Sciatic nerve (tissue), 2 donors: ENCODE measurements at regions not wholly inside any gene's neighbourhood (a gene's known extent, or its start where the extent isn't known, plus 50 kb on each side); places are given as distances from the start of the nearest gene placed in this dataset.

Experiments
- ATAC-seq: fragments of 200-7000 bp; cut with Tn5 transposase; one replicate; pipeline ENCODE4 v1.9.1; 2020; ENCODE audit warnings: mild to moderate bottlenecking, moderate library complexity
- DNase-seq: peaks from one replicate; pipeline ENCODE4 v3.0.0-alpha.2; 2020; ENCODE audit warnings: low spot score
- intact Hi-C: fragments of 100-400 bp; cut with DNase I; formaldehyde crosslinking; loops from one replicate; pipeline ENCODE4 v1.14.2; 2022
- donor health status: DM: no; HTN: no; CAD: no.
- donor health status: DM: no; HTN: no; CAD: no.

DNA sequence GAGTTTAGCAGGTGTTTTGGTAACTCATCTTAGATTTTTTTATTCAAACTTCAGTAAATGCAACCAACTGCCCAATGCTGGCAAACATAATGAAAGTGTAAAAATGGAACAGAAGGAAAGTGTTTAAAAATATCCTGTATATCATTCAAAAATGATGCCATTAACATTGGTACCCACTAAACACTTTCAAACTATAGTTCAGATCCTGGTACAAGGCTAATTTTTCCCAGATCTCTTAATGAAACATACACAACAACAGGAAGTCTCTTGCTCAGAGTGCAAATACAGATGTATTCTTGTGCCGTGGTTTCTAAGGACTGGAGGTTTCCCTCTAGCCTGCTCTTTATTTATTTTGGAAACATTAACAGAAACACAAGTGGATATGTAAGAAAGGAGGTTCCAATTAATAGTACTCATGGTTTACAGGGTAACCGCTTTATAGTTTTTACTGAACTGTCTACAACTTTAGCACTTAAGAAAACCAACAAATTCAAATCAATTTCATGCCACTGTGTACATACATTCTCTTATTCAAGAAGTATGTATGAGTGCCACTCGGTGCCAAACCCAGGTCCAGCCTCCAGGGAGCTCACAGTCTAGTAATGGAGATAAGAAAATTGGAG is 176.0 kb upstream of the AKR1E2 start:
- no peak for DNase-seq
- peak; percentile 72 for ATAC-seq
- intact Hi-C loops, result no loop called here

DNA sequence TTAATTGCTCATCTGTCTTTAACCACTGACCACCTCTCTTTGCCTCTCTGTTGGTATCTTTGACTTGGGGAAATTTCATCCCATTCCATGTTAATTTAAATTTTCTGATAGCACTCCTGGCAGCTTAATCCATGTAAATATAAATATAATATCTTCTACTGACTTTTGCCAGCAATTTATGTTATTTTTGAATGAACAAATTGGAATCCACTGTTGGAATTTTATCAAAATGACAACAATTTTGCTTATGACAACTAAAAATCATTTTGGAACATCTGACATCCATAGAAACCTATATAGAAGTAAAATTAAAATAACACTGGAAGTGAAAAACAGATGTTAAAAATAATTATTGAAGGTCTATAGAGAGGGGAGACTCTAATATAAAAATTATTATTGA is 176.5 kb upstream of the AKR1E2 start:
- intact Hi-C loops, result no loop called here
- DNase-seq (no peak), ATAC-seq (no peak)

DNA sequence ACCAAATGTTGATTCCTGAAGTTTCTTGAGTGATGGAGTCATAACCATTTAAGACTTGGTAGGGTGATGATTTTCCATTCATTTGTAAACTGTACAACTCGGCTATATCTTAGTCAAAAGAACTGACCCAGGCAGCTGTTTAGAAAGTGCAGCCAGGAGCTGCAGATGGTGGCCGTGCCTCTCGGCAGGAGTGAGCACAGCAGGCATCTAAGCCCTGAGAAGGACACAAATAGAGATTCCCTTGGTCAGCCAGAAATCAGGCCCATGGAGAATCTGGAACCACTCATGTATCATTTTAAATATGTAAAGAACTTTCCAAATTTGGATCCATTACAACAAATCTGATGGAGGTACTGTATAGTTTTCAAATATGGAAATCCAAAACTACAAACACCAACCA is 177.0 kb upstream of the AKR1E2 start:
- DNase-seq, result no peak
- ATAC-seq, result no peak
- intact Hi-C loops, result no loop called here

DNA sequence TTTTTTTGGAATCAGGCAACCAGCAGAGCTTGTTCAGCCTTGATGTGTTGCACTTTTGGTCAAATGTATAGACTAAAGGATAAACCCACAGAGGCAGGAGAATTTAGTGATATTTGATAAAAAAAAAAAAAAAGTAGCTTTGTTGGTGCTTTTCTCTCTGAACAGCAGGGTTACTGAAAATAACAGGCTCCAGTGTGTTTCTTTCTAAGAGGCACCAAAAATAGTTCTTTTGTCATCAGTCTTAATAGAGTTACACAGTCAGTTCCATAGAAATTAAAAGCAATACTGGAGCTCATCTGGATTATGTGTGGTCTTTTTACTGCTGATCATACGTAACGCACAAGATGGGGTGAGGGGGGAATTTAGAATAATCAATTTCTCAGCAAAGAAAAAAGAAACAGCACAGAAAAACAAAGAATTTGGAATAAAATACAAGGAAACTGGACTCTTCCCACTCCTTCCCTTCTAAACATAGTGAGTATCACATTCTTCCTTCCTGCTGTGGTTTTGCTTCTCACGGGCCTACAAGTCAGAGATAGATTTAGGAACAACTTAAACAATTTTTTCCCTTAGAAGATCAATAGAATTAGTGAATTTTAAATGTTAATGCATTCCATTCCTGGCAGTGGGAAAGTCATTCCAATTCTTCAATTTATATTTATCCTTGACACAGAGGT is 178.8 kb upstream of the AKR1E2 start:
- DNase-seq, result no peak
- intact Hi-C loops, result no loop called here
- no peak for ATAC-seq

DNA sequence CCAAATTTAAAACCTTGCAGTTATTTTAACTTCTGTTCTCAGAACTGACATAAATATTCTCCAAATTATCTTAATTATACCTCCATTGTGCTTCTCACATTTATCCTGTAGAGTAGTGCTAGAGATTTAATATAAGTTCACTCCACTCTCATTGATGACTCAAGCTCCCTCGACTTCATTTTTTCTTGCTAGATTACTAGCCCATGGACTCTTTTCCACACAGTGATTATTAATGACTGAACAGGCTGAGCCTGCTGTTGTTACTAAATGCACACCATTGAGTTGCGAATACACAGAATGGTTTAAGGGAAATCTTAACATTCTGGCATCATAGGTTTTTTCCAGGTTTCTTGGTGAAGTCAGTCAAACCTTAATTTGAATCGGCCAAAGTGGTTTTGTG is 179.5 kb upstream of the AKR1E2 start:
- DNase-seq, result no peak
- no peak for ATAC-seq
- intact Hi-C loops, result no loop called here

DNA sequence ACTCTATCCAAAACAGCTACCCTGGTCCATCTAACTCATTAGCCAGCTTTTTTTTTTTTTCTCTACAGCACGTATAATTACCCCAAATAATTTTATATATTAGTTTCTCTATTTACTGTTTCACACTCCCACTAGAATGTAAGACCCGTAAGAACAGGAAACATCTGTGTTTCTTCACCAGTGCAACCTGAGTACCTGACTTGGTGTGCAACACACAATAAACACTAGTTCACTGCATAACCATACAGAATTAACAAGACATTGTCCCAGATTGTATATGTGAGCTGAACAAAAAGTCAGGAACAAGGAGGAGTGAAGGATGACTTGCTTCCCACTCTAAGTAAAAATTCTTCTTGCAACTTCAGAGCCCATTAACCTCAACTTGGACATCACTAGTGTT is 180.2 kb upstream of the AKR1E2 start:
- ATAC-seq (no peak), DNase-seq (no peak)
- intact Hi-C loops, result no loop called here

DNA sequence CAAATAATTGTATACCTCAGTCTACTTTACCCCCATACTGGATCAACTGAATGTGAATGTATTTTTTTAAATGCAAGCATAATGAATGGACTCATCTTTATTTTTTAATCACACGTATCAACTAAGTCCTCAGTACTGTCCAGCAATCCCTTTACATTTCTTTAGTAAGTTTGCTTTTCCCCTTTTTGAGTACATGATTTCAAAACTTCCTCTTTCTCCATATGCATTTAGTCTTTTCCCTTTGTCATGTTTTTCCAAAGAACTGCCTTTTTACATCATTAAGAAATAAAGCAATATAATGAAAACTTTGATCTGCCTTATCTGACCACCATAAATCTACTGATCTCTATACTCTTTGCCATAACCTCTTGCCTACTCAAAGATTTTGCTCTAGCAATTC is 182.5 kb upstream of the AKR1E2 start:
- no peak for ATAC-seq
- DNase-seq, result no peak
- intact Hi-C loops, result loop anchor here (5.0 kb wide), 1 partner anchor 1429 kb away; no protein-coding TSS in a partner anchor

DNA sequence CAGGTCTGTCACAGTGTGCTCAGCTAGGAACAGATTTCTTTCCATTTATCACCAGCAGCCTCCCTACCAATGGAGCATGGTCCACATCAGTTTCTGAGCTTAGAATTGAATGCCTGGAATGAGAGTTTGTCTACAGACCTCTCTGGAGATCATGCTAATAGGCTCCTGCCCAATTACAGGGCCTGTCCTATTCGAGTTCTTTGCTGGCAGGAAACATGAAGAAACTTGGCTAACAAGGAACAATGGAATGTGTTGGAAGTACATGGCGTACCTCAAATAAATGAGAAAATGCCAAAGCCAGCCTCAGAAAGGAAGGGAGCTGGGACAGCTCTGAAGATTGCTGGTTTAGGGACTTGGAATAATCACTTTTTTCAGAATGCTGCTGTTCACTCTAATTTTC is 186.0 kb upstream of the AKR1E2 start:
- intact Hi-C loops, result loop anchor here (5.0 kb wide), 1 partner anchor 1432 kb away; no protein-coding TSS in a partner anchor
- ATAC-seq (peak; percentile 96), DNase-seq (no peak)

DNA sequence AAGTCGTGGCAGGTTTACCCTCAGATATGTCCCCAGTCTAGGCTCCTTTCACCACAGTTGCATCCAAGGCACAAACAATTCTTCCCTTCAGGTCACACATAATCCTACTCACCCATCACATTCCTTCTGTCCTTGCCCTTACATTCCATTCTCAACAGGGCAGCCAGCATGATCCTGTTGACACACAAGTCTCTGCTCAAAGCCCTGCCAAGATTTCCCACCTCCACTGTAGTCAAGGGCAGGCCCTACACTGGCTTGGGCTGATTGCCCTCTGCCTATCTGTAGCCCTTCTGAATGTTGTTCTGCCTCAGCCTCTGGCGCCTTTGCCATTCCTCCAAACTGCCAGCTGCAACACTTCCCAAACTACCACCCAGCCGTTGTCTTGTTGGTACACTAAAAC is 187.9 kb upstream of the AKR1E2 start:
- intact Hi-C loops, result no loop called here
- ATAC-seq, result no peak

DNA sequence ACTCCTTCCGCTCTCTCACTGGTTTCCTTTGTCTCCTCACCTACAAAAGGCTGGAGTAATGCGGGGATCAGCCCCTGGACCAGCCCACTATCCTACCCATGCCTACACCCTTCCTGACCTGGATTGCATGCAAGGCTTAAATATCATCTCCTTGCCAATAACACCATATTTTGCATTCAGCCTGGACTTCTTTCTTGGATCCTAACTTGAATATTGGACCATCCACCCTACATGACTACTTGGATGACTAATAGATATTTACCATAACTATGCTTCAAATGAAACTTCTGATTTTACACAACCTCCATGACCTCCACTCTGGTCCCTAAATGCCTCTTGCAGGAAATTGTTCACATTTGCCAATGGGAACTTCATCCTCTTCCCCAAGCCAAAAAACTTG is 188.3 kb upstream of the AKR1E2 start:
- DNase-seq (no peak), ATAC-seq (no peak)
- intact Hi-C loops, result no loop called here

More for the DNA sequence above, 187.9 kb upstream of the AKR1E2 start:
- no peak for DNase-seq

DNA sequence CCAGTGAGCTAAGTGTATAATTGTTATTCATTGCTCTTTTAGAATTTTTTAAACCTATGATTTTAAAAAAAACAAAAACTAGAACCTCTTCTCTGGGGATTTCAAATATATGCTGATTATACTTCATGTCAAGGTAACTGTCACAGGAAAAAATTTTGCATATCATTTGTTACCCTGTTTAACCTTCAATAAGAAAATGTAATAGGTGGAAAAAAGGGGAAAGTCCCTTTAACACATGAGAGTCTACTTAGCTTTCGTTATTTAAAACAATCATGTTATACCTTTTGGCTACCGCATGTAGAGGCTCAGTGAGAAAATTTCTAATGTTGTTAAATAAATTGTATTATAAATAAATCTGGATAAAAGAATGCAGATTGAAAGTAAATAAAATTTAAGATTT is 190.1 kb upstream of the AKR1E2 start:
- DNase-seq, result no peak
- intact Hi-C loops, result no loop called here
- no peak for ATAC-seq

DNA sequence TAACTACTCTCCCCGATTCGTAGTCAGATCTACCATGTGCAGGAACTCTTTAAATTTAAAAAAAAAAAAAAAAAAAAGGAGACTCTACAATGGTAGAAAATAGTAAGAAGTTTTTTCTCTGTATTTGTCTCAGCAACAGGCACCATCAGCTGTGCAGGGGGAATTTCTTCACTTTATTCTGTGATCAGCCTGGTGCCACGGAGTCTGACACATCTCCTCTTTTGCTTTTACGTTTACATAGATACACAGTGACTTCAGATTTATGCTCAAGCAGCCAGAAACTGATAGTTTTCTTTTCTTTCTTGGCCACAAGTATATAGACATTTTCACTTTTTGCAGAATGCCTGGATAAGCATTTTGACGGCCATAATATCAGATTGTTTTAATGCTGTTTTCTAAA is 190.6 kb upstream of the AKR1E2 start:
- no peak for DNase-seq
- intact Hi-C loops, result no loop called here
- no peak for ATAC-seq

DNA sequence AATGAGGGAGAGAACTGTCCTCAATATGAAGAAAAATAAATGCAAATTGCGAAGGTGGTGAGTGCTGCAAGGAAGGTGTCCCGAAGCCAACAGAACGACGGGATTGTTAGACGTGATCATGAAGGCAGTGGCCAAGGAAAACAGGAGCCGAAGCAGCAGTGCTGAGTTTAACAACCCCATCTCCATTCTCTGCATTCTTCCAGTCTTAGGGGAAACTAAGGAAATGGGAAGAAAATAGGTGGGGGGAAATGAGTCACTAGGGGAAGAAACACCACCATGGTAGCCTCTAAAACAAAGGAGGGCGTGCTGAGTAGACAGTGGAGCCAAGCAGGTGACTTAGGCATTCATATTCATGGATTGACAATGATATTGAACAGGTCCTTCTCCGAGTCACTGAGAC is 192.2 kb upstream of the AKR1E2 start:
- ATAC-seq (no peak), DNase-seq (no peak)
- intact Hi-C loops, result no loop called here

DNA sequence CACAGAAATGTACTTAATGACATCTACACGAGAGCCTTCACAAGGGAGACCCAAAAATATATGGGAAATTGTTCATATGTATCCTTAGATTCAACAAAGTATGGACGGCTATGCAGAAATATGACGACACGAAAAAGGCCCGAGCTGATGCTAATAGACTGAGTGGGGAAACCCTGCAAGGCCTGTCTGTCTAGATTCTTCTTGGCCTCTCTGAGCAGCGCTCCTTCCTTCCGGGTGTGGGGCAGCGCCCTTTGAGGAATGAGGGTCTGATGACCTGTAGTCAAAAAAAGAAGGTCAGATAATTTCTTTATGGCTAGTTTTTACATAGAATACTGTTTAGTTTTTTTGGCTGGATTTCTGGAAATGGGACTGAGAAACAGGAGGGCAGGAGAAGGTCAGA is 192.8 kb upstream of the AKR1E2 start:
- DNase-seq (no peak), ATAC-seq (no peak)
- intact Hi-C loops, result no loop called here

DNA sequence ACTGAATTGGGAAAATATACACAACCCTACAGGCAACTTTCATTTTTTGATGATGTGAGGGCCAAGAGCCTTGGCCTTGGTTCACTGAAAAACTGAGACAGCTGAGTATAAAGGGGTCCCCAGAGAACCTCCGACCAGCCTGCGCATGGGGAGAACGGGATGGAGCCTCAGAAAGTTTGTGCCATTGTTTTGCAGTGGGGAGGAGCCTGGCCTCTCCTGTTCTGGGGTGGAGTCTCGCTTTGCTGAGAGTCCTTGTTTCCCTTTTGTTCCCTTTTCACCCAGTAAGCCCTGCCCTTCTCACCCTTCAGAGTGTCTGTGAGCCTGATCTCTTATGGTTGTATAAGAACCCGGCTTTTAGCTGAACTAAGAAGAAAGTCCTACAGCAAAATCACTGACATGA is 193.2 kb upstream of the AKR1E2 start:
- ATAC-seq (peak; percentile 26), DNase-seq (no peak)
- intact Hi-C loops, result no loop called here

DNA sequence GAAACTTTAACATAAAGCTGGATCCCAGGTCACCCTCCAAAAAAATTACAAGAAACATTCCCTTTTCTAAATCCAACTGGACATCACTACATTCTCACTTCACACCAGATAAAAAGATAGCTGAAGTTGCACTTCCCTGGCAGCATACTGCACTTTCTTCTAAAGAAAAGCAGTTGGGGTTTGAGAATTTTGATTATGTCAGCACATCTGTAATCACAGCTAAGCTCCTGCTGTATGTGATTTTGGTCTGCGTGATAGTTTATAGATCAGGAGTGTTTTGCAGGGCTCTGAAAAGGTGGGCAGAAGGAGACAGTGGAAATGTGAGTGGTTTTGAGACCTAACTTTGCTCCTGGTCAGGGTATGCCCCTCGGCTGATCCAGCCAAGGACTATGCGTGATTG is 199.1 kb upstream of the AKR1E2 start:
- no peak for DNase-seq
- intact Hi-C loops, result no loop called here
- no peak for ATAC-seq

DNA sequence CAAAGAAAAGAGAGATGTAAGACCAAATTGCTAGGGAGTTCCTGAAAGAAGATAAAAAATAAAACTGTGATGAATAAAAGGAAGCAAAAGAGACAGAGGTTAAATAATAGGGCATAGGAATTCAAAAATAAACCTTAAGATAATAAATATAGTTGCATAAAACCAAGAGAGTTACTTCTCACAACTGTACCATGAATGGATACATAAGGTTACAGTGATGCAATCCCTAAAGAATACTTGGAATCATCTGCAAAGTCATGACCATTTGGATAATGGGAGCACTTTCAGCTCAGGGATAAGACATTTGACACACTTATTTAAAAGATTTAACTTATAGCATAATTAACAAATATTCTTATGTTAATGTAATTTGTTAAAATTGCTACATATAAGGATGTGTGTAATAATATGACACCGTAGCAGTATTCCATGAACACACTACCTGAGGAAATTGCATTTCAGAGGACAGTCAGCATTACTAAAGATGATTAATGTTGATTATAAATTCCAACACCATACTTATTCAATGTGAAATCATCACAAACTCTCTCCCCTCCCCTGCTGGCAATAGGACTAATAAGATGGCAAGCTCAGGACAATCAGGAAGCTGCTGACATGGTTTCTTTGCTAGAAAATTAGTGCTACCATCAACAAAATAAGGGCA is 202.1 kb upstream of the AKR1E2 start:
- ATAC-seq (no peak), DNase-seq (no peak)
- intact Hi-C loops, result no loop called here

DNA sequence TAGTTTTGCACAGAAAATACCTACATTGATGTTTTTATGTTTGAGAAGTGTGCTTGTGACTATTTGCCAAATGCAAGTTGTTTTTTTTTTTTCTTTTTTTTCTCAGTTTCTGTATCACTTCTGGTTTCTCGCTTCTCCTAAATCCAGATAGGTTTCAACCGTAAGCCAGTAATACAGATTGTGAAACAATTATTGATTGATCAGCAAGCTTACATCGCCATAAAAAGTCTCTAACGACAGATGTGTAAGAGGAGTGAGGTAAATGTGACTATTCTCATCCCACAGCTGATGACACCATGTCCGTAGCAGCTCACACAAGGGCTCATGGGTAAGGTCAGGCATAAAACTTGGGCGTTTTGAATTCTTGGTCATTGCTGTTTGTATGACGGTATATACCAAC is 202.8 kb upstream of the AKR1E2 start:
- ATAC-seq (no peak), DNase-seq (no peak)
- intact Hi-C loops, result no loop called here

DNA sequence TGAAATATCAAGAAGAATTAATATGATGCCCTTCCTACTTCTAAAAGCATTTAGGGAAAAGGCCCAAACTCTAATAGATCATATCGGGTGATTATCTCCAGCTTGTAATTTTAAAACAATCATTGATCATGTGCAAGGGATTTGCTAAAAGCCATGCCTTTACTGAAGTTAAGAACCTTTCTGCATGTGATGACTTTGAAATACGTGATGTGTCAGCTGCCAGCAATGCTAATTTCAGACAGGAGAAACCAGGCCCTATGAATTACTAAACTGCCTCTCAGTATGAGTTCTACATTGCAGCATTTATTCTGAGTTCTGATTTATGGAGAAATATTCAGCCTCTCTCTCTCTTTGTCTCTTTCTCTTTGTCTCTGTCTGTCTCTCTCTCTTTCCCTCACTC is 203.6 kb upstream of the AKR1E2 start:
- DNase-seq, result no peak
- intact Hi-C loops, result no loop called here
- no peak for ATAC-seq

DNA sequence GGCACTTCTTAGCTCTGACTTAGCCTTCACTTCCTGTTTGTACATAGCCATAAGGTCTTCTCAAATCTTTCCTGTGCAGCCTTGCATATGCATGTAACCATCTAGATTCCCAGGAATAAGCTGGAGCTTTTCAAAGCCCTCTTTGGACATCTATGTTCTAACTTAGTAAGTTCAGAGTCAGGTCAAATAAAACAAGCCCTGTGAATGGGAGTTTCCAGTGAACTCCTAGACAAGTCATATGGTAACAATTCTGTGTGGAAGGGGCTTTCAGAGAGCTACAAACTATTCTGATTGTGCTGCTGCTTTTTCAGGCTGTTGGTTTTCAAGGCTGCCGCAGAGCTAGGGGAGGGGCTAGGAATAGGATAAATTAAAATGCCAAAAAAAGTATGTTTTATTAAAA is 208.4 kb upstream of the AKR1E2 start:
- intact Hi-C loops, result no loop called here
- ATAC-seq (no peak), DNase-seq (no peak)

DNA sequence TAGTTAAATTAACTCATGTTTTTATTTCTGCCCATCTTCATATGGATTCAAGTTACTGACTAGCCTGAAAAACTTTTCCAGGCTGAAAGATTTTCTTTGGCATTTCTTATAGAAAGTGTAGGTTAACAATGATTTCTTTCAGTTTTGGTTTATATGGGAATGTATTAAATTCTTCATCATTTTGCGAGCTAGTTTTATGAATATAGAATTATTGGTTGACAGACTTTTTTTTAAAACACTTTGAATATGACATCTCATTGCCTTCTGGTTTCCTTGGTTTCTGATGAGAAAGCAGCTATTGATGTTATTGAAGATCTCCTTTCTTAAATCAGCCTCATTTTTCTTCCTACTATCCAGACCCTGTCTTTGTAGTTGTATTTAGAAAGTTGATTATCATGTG is 211.0 kb upstream of the AKR1E2 start:
- ATAC-seq (no peak), DNase-seq (no peak)
- intact Hi-C loops, result no loop called here
